Germinal center (tissue), 1 donor: ENCODE measurements at regions not wholly inside any gene's neighbourhood (a gene's known extent, or its start where the extent isn't known, plus 50 kb on each side); places are given as distances from the start of the nearest gene placed in this dataset.

Experiments used
- DNase-seq: peaks from one replicate; pipeline ENCODE4 v3.0.0; 2012; ENCODE audit warnings: mixed read lengths, low spot score

DNA sequence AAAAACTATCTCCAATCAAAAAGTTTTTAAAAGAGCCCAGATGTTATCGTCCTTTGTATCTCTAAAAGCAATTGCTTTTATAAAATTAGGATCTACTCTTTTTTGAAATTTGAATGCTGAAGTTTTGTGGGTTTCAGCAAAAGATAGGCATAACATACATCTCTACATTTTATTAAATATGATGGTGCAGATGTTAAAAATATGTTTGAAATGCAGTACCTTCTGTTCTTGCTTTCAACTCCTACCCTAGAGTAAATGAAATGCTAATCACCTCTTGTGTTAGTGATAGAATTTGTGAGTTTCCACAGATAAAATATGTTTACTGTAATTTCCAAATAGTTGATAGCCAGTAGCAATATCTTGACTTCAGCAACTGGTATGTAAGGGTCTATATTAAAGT, 95.7 kb upstream of the VPREB1 start:
- DNase-seq: no peak

DNA sequence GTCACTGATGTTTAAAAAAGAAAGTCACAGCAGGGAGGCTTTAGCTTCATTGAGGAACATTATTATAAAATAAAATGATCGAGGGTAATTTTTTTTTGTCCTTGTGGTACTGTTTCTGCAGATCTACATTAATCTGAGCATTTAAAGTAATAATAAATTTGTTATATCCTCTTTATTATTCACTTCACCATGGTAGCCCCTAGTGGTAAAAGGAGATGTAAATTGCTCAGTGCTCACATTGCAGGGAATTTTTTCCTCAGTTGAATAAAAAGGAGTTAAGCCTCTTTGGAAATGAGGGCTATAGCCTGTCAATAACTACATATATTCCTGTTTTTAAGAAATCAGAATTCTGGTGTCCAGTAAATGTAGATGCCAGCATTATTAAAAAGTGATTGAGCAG, 99.7 kb upstream of the VPREB1 start:
- no peak for DNase-seq

DNA sequence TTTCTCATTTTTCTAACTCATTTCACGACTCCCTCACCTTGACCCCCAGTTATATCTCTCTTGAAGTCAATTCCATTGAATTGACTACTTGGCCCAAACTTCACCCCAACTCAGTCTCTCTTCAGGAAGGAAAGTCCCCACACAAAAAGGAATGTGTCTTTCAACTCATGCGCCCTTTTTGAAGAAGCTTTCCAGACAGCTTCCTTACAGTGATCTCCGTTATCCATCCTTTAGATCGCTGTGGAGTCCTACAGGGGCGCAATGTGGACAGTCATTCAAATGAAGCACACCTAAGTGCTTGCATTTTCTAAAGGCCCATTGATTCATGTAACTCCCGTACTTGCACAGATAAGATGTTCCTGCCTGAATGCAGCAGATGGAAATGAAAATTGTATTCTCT, 101.1 kb upstream of the VPREB1 start:
- no peak for DNase-seq

DNA sequence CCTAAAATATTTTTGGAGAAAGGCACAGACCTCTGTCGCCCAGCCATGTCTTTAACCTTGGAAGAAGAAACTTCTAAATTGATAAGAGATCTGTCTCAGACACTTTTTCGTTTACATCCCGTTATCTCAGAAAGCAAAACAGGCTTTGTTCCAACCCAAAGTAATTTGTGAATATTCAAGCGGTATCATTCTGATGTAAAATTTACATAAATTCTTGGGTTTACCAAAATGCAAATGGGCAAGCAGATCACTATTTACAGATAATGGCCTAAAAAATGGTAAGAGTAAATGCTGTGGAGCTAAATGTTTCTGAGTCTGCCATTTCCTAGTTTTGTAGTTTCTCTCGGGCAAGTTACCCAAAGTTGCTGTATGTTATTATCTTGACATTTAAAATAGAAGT, 101.9 kb upstream of the VPREB1 start:
- no peak for DNase-seq

DNA sequence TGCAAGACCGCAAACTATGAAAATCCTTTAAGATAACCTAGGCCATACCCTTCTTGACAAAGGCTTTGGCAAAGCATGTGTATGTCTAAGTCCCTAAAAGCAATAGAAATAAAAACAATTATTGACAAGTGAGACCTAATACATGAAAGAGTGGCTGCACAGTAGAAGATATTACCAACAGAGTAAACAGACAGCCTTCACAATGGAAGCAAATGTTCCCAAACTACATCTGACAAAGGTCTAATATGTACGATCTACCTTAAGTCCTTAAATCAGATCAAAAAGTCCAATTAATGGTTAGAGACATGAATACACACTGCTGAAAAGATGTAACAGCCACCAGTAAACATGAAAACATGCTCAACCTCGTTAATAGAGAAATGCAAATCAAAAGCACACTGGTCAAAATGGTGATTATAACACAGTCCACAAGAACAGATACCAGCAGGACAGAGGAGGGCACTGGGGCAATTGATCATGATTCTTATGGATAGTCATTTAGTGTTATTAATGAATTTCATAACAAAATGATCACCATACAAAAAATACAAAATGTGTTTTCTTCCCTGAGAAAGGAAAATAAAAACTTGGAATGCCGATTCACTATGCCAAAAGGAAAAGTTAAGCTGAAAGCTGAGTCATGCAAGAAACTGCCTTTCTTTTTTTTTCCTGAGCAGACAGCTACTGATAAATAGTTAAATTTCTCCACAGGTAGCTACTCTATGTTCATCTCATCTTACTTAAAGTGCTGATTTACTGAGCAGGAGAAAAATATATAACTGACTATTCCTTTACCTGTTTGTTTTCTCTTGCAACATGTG, 102.6 kb upstream of the VPREB1 start:
- no peak for DNase-seq

DNA sequence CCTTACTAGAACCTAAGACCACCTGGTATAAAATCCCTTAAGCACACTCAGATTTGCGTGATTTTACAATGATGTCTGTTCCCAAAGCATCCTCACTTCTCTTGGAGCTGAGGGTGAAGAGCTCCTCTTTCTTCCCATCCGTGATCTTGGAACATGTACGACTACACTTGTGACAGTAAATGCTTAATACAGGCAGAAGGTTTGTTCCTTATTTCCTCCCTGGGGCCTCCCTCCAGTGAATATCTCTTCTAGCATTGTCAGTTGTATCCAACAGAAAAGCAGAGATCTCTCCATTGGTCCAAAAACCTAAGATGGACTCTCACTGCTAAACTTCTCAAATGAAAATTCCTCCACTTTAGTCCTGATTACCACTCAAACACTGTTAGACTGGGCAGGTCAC, 103.6 kb upstream of the VPREB1 start:
- DNase-seq: no peak

- no peak for DNase-seq
Measured at GRCh38 chr22:22139364-22139763, 105.2 kb upstream of the VPREB1 start.

DNA sequence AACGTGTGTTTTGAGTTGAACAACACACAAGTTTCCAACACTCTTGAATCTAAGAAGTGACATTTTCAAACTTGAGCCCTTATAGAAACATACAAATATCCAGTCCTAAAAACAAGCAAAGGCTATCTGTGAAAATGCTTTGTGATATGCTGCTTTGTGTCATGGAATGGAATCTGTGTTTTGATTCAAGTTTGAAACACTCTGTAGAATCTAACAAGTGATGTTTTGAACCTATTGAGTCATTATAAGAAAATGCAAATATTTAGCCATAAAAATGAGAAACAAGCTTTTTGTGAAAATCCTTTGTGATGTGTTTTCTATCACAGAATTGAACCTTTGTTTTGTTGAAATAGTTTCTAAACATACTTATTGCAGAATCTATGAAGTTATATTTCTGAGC, 105.7 kb upstream of the VPREB1 start:
- DNase-seq: no peak

DNA sequence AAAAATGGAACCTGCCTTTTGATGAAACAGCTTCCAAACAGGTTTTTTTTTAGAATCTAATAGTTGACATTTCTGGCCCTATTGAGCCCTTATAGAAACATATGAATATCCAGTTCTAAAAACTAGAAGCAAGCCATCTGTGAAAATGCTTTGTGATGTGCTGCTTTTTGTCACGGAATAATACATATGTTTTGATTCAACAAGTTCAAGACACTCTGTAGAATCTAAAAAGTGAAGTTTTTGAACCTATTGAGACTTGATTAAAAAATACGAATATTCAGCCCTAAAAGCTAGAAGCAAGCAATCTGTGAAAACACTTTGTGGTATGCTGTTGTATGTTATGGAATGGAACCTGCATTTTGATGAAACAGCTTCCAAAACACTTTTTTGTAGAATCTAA, 106.7 kb upstream of the VPREB1 start:
- no peak for DNase-seq

GRCh38 chr22:22133910-22134309, 110.7 kb upstream of the VPREB1 start:
- DNase-seq: no peak

DNA sequence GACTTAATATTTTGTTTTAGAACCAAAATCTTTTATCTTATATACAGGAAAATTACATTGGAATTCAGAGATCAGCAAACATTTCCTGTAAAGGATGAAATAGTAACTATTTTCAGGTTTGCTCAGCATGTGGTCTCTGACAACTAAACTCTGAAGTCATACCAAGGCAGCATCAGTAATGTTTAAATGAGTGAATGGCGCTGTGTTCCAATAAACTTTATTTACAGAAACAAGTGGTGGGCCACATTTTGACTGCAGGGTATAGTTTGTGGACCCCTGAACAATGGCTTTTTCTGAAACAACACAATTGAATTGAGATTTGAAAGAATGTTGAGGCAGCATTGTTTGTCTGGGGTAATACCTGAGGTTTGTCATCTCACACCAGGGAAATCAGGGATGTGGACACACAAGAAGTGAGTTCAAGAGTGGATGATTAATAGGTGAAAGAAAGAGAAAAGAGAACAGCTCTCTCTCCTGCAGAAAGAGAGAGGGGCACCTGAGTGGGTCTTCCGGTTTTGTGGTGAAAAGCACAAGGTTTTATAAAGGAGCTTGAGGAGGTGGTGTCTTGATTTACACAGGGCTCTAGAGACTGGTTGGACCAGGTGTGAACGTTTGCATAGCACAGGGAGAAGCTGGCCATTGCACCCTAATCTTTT, 113.5 kb upstream of the VPREB1 start:
- no peak for DNase-seq

DNA sequence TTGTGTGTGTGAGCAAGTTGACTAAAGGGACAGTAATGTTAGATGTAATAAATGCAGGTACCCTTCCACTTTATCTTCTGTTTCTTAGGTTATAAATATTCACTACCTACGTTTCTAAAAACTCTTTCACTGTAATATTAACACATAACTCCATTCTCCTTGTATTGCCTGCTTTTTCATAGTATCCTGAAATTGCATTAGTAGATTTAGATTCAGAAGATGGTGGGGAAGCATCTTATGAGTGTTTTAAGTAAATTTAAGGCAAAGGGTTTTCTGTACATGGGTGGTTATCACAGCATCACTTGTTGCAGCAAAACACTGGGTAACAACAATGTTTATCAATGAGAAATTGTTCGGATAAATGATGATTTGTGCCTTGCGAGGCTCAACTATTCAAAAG, 115.2 kb upstream of the VPREB1 start:
- DNase-seq: no peak

DNA sequence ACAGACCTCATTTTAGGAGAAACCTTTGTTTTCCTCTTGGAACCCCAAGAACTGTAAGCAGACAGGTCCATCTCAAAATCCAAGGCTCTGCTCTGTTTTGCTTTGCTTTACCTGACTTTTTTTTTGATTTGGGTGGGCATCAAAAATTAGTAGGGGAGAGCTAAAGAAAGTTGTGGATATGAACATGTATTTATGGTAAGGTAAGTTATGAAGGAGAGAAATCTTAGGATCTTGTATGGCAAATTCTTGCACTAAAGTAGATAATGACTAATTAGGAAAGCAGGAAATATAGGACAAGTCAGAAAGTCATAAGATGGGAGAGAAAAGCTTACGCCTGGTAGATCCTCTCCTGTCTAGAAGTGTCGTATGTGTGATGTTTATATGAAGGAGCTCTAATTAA, 116.1 kb upstream of the VPREB1 start:
- DNase-seq: no peak

- no peak for DNase-seq
Measured at GRCh38 chr22:22127100-22127499, 117.5 kb upstream of the VPREB1 start.

DNA sequence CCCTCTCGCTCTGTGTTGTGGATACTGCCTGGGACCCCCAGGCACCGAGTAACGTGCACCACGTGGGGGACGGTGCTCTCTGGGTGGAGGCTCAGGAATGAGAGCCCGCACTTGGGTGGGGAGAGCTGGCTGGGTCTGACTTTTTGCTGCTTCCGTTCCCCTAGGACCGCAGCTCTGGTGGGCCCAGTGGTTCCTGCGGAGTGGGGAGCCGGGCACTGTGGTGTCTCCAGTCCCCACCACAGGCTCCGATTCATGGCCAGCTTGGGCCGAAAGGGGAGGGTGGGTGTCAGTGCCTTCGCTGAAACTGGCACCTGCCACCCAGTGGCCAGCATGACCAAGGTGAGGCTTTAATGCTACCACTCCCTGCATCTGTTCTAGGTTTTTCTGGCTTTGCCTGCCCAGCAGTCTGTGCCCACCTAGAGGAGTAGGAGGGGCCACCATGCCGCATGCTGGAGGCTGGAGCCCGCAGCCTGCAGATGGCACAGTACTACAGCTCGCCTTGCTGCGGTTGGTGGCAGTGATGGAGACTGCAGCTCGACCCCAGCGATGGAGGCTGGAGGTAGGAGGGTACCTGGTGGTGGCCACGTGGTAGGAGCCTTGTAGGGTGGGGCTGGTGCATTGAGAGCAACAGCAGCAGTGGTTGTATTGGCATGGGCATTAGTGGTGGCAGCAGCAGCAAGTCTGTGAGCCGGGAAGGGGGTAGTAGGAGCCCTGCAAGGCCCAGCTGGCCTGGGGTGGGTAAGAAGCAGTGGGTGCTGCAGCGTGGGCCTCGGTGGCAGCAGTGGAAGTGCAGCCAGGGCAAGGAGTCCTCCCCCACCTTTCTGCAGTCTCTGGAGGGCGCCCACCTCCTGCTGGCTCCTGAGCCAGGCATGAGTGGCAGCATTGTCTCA, 118.8 kb upstream of the VPREB1 start:
- no peak for DNase-seq

GRCh38 chr22:22125028-22125578, 119.5 kb upstream of the VPREB1 start:
- no peak for DNase-seq

GRCh38 chr22:22124374-22124773, 120.2 kb upstream of the VPREB1 start:
- no peak for DNase-seq

- DNase-seq: no peak
Measured at GRCh38 chr22:22123960-22124278, 120.7 kb upstream of the VPREB1 start.

DNA sequence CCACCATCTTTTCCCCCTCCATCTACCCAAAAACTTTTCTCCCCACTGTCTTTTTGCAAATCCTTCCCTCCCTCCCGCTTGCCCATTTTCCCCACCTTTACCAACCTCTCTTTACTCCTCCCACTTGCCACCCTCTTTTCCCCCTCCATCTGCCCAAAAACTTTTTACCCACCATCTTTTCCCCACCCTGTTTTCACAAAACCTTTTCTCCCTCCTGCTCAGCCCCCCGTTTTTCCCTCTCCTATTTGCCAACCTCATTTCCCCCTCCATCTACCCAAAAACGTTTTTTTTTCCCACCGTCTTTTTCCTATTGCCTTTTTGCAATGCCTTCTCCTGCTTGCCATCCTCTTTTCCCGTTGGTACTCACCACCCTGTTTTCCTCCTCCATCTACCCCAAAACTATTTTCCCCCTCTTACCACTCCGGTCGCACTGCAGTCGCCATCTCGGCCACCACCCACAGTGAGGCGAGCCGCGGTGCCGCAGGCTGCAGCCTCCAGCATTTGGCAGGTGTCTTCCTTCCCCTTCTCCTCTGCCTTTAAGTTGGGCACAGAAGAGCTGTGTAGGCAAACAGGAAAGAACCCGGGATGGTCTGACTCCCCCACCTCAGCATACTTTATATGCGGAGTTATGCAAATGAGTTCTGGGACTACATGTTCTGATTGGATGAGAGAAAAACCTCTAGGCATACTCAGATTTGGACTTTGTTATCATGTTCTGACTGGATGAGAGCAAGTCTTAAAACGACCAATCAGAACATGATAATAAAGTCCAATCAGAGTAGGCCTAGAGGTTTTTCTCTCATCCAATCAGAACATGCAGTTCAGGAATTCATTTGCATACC, 121.2 kb upstream of the VPREB1 start:
- no peak for DNase-seq

DNA sequence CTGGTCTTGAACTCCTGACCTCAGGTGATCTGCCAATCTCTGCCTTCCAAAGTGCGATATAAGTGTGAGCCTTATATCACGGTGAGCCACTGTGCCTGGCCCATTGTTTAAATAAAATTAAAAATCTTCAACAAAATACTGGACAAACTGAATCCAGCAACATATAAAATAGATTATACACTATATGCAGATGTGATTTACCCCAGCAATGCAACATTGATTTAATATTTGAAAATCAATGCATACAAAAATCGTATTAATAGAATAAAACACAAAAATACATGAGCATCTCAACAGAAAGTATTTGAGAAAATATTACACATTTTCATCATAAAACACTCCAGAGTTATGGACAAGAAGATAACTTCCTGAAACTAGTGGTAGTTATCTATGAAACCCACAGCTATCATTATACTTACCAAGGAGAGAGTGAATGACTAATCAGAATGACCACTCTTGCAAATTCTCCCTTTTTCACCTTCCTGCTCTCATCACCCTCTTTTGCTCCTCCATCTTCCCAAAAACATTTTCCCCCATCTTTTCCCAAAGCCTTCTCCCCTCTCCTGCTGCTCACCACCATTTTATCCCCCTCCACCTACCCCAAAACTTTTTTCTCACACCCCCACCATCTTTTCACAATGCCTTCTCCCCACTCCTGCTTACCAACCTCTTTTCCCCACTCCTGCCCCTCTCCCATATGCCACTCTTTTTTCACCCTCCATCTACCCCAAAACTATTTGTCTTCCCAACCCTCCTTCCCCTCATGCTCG, 122.1 kb upstream of the VPREB1 start:
- no peak for DNase-seq

DNA sequence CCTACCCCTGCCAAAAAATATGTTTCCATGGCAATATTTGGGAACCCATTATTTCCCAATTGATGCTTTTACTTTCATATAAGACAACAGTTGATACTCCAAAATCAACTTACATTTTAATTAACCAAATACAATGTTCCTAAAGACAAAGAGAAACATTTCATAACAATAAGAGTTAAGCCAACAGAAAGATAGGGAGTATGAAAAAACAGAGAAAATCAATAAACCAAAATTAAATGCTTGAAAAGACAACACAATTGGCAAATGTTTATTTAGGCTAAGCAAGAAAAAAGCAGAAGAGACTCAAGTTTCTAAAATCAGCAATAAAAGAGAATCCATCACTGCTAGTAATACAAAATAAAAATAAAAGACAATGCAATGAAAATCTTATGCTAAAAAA, 123.1 kb upstream of the VPREB1 start:
- no peak for DNase-seq
